Fibroblast of skin of back (primary cell): ENCODE measurements at regions not wholly inside any gene's neighbourhood (a gene's known extent, or its start where the extent isn't known, plus 50 kb on each side); places are given as distances from the start of the nearest gene placed in this dataset.
"Not testable (repeated sequence)": the region's sequence is repeated elsewhere in the genome, so short reads cannot be mapped to it uniquely, and the experiment has no call there.

Experiments
- DNase-seq: peaks from one replicate; pipeline ENCODE4 v3.0.0-alpha.2; 2013

DNA sequence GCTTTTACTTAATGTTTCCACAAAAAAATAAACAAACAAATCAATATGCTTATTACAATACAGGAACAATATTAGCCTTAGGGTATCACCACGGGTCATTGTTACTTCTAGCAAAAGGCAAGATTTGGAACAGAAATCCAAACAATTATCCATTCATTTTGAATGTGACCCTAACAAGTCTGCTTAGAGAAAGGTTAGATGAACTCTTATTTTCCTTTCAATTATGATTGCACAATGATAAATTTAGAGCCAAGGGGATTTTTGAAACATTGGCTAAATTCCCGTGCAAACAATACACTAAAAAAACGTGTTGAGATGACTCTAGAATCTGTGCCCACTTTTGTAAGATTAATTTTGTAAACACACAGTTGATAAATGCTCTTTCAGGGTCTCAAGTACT lies 474.7 kb downstream of the PCDH7 start:
- no peak for DNase-seq

DNA sequence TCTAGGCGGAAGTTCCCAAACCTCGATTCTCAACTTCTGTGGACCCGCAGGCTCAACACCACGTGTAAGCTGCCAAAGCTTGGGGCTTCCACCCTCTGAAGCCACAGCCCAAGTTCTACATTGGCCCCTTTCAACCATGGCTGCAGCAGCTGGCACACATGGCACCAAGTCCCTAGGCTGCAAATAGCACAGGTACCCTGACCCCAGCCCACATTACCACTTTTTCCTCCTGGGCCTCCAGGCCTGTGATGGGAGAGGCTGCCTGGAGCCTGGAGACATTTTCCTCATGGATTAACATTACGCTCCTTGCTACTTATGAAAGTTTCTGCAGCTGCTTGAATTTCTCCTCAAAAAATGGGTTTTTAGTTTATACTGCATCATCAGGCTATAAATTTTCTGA lies 479.5 kb downstream of the PCDH7 start:
- DNase-seq, result no peak

GRCh38 chr4:31202054-31202453 lies 481.9 kb downstream of the PCDH7 start:
- not testable (repeated sequence) for DNase-seq

GRCh38 chr4:31204874-31205273 lies 484.7 kb downstream of the PCDH7 start:
- no peak for DNase-seq

DNA sequence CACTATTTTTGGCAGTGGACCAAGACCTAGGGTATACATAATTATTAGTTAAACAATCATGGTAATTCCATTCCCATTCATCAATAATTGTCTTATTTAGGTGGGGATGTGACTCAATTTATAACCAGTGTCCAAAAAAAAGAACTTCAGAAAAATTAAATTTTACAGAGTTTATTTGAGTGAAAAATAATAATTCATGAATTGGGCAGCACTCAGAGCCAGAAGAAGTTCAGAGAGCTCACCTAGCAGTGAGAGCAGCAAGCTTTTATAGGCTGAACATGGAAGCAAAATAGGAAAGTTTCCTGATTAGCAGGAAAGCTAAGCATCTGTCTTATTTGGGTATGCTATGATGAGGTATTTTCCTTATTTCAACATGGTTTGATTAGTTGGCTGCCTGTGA lies 500.8 kb downstream of the PCDH7 start:
- DNase-seq, result no peak

DNA sequence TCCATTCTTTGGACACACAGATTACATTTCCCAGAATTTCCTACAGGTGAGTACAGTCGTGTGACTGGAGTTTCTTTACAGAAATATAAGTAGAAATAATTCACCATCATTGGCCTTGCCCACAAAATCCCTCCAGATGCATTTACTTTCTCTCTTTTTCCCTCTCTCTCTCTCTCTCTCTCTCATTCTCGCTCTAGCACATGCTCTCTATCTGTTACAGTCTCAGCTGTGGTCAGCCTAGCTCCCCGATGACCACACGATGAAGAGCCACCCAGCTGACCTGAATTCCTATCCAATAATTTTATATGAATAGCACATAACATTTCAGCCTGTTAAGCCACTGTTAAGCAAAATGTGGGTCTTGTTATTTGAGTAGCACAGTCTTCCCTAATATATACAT lies 507.9 kb downstream of the PCDH7 start:
- DNase-seq, result no peak

GRCh38 chr4:31230594-31230993 lies 510.4 kb downstream of the PCDH7 start:
- DNase-seq, result no peak

DNA sequence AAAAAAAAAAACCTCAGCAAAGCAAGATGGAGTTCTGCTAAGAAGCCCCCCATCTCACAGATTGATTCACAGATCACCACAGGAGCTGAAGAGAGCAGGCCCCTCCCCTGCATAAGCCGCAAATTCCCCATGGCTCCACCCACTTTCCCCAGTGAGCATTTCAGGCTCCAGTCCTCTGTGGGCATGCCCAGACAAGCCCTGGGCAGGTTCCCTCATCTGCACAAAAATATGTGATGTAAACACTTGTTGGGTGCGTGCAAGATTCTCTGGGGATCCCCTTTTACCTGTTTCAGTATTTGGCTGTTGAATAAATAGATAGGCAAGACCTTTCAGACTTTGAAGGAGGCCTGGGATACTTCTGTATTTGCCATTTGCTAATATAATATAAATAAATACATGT lies 514.3 kb downstream of the PCDH7 start:
- no peak for DNase-seq

DNA sequence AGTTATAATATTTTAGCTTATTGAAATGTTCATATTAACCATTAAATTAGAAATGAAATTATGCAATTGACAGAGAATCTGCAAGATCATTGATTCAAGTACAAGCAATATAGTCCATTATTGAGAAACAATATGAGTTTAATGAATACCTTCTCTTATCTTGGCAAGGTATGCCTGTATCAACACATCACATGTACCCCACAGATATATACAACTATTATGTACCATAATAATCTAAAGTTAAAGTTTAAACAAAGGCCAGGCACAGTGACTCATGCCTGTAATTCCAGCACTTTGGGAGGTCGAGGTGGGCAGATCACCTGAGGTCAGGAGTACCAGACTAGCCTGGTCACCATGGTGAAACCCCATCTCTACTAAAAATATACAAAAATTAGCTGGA lies 514.7 kb downstream of the PCDH7 start:
- no peak for DNase-seq

GRCh38 chr4:31236020-31236638 lies 516.0 kb downstream of the PCDH7 start:
- no peak for DNase-seq

DNA sequence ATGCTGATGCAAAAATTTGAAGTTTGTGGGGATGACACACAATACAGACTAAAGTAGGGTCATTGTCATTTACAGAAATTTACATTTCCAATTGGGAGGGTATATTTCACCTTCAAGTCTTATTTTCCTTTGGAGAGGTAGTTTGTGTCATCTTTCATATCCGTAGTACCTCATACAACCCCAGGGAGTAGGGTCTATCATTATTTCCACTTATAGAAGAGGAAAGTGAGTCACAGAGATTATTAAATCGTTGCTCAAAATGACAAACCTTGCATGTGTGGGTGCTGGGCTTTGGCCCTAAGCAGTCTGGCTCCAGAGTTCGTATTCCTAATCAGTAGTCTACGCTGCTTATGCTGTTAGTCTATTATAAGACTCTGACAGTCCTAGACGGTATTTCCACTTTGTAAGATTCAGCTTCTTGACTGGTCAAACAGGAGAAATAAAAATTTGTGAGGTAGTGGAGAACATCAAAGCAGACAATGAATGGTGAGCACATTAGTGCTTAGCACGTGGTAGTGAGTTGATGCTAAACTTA lies 516.5 kb downstream of the PCDH7 start:
- DNase-seq, result no peak

- no peak for DNase-seq
Measured at GRCh38 chr4:31237233-31237632, 517.1 kb downstream of the PCDH7 start.

DNA sequence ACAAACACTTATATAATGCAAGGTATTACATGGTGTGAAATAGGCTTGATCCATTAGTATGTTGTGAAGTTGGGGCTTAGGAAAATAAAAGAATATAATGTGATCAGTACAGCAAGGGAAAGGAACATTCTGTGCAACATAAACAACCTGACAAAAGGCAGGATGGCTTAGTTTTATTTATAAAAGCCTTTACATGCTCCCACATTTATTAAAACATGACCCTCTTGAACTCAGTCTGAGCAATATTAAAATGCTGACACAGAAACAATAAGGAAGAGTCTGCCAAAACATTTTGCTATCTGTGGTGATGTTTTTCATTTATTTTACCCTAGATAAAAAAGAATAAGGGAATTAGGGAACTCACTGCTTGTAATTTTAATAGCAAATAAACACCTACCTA lies 519.7 kb downstream of the PCDH7 start:
- no peak for DNase-seq

GRCh38 chr4:31241504-31242106 lies 521.4 kb downstream of the PCDH7 start:
- DNase-seq, result no peak

- DNase-seq, result no peak
Measured at GRCh38 chr4:31246856-31247255, 526.7 kb downstream of the PCDH7 start.

DNA sequence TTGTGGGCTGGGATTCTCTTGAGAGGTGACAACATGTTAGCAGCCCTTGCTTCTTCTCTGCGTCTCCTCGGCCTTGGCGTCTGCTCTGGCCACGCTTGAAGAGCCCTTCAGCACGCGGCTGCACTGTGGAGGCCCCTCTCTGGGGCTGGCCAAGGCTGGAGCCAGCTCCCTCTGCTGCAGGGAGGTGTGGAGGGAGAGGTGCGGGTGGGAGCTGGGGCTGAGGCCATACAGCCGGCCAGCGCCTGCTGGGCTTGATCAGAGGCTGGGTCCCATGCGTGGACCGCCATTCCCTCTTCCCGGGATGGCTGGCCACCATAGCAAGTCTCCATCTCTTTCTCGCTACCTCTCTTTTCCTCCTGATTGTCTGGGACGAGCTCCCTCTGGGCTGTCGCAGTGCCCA lies 539.0 kb downstream of the PCDH7 start:
- no peak for DNase-seq

DNA sequence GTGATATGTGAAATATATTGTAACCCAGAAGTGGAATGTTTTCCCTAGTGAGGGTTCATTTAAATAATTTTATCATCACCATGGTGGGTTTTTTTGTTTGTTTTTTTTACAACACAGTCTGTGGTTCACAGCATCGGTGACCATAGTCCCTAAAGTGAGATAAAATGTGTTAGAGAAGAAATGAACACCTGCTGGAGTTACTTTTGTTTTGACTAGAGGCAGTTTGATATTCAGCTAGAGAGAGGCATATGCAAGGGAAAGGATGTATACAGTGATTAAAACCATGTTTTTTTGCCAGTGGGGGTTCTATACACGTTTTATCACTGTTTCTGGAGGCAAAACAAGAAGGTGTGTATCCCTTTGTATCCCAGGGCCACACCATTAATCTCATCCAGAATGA lies 541.5 kb downstream of the PCDH7 start:
- DNase-seq, result no peak

- DNase-seq, result not testable (repeated sequence)
Measured at GRCh38 chr4:31266094-31266493, 545.9 kb downstream of the PCDH7 start.

- DNase-seq, result peak; percentile 7
Measured at GRCh38 chr4:31272331-31273061, 552.3 kb downstream of the PCDH7 start.

- no peak for DNase-seq
Measured at GRCh38 chr4:31275906-31276305, 555.7 kb downstream of the PCDH7 start.

DNA sequence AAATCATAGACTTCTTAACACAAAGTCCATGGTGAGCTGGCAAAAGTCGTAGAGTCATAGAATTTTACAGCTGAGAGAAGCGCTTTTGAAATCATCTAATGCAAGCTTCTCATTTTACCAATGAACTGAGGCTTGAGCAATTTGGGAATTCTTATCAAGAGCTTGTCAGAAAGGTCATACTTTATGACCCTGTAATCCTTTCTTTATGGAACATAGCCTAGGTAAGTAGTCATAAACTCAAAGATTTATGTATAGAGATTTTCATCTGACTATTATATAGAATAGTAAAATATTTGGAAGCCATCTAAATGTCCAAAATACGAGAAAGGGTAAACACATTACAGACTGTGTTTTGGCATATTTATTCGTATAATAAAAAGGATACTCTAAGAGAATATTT lies 563.5 kb downstream of the PCDH7 start:
- DNase-seq, result no peak

GRCh38 chr4:31290836-31291235 lies 570.7 kb downstream of the PCDH7 start:
- DNase-seq, result no peak

GRCh38 chr4:31291238-31291637 lies 571.1 kb downstream of the PCDH7 start:
- no peak for DNase-seq
